ENCODE measurements at regions not wholly inside any gene's neighbourhood (a gene's known extent, or its start where the extent isn't known, plus 50 kb on each side); places are given as distances from the start of the nearest gene placed in this dataset.
A peak's percentile ranks its signal among the peaks of the same experiment; 100 is the strongest.
"Not testable (repeated sequence)": the region's sequence is repeated elsewhere in the genome, so short reads cannot be mapped to it uniquely, and the experiment has no call there.

DNA sequence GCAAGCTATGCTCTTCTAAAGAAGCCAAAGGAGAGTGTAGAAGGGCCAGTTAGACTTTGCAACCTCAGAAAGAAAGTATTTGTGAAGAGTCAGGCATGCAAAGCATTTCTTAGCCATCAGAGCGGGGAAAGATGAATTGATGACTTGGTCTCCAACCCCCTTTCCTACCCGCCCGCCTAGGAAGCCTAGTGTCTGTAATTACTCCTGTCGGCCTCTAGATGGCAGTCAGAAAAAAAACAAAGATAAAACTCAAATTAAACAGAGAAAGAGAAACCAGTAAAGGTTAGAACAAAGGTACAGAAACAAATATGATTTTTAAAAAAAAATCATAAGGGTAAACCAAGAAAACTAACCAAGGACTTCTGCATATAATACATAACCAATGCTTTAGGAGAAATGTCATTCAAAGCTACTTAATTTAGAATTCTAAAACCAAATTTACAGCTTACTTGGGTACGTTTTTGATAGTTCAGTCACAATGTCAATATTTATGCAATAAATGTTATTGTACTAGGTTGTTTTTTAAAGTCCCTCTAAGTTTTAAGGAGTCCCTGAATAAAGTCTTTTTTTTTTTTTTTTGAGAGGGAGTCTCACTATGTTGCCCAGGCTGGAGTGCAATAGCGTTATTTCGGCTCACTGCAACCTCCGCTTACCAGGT is 97.6 kb downstream of the LYZL1 start:
- no peak for FAIRE-seq
- H3K36me3 ChIP-seq (ENCODE audit: control insufficient read depth, insufficient read depth, low read length), result no peaks in the 10 kb centered on the region
- H3K27me3 ChIP-seq (ENCODE audit: control insufficient read depth, insufficient read depth, low read length), result peaks cover 2% of the 10 kb centered on the region
- TF ChIP-seq CTCF (IDR thresholded peaks at IDR 0.05; ENCODE audit: insufficient read depth, low read length, severe bottlenecking), result peak; percentile 50
- peak; percentile 26 for DNase-seq (ENCODE audit: low read depth)
- no peak overlapping the region for H3K4me3 ChIP-seq (ENCODE audit: low read depth, low read length)

DNA sequence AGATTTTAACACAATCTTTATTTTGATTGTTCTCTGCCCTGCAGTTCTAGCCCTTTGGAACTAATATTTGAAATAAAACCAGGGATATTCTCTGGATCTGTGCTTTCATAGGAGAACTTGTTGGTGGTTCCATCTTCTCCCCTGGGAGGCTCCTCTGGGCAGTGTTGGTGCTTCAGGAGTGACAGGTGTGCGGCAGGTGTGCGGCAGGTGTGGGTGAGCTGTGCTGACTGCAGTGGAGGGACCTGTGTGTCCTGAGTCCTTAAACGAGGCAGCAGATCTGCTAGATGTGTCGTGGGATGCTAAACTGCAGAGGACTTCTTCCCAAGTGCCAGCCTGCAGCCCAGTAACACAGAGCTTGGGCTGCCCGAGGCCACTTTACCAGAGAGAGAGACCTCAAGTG is 98.4 kb downstream of the LYZL1 start:
- no peak for FAIRE-seq
- H3K36me3 ChIP-seq (ENCODE audit: control insufficient read depth, insufficient read depth, low read length), result no peaks in the 10 kb centered on the region
- TF ChIP-seq CTCF (IDR thresholded peaks at IDR 0.05; ENCODE audit: insufficient read depth, low read length, severe bottlenecking), result no peak
- H3K4me3 ChIP-seq (ENCODE audit: low read depth, low read length), result no peak overlapping the region
- DNase-seq (ENCODE audit: low read depth), result no peak
- peaks cover 2% of the 10 kb centered on the region for H3K27me3 ChIP-seq (ENCODE audit: control insufficient read depth, insufficient read depth, low read length)

GRCh38 chr10:29388112-29388511 is 99.2 kb downstream of the LYZL1 start:
- H3K4me3 ChIP-seq (ENCODE audit: low read depth, low read length); DNase-seq (ENCODE audit: low read depth); H3K27me3 ChIP-seq (ENCODE audit: control insufficient read depth, insufficient read depth, low read length); FAIRE-seq; H3K36me3 ChIP-seq (ENCODE audit: control insufficient read depth, insufficient read depth, low read length): not testable (repeated sequence)

GRCh38 chr10:29389493-29389892 is 100.6 kb downstream of the LYZL1 start:
- no peak for TF ChIP-seq CTCF (IDR thresholded peaks at IDR 0.05; ENCODE audit: insufficient read depth, low read length, severe bottlenecking)
- FAIRE-seq (no peak), DNase-seq (ENCODE audit: low read depth) (no peak)
- H3K27me3 ChIP-seq (ENCODE audit: control insufficient read depth, insufficient read depth, low read length), result peaks cover 4% of the 10 kb centered on the region
- no peaks in the 10 kb centered on the region for H3K36me3 ChIP-seq (ENCODE audit: control insufficient read depth, insufficient read depth, low read length)
- no peak overlapping the region for H3K4me3 ChIP-seq (ENCODE audit: low read depth, low read length)

DNA sequence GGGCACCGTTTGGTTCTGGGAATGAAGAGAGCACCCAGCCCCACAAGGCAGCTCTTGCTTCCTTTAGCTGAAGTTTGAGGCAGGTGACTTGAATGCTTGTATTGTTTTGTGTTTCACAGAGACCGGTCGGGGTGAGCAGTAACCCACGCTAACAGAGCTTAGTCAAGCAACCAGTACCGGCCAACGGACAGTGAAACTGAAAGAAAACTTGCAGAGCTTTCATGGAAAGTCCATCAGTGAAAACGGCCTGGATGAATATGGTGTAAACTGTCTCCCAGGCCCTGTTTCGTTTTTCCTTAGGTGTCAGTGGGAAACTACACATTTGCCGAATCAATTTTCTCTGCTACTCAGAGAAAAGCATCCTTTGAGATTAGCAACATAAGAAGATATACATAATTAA is 101.1 kb downstream of the LYZL1 start:
- Histone ChIP-seq H3K4me3 (ENCODE audit: low read depth, low read length) (no peak overlapping the region), H3K27me3 (ENCODE audit: control insufficient read depth, insufficient read depth, low read length) (peaks cover 4% of the 10 kb centered on the region), H3K36me3 (ENCODE audit: control insufficient read depth, insufficient read depth, low read length) (no peaks in the 10 kb centered on the region)
- DNase-seq (ENCODE audit: low read depth) (no peak), FAIRE-seq (no peak)
- TF ChIP-seq CTCF (IDR thresholded peaks at IDR 0.05; ENCODE audit: insufficient read depth, low read length, severe bottlenecking), result no peak

DNA sequence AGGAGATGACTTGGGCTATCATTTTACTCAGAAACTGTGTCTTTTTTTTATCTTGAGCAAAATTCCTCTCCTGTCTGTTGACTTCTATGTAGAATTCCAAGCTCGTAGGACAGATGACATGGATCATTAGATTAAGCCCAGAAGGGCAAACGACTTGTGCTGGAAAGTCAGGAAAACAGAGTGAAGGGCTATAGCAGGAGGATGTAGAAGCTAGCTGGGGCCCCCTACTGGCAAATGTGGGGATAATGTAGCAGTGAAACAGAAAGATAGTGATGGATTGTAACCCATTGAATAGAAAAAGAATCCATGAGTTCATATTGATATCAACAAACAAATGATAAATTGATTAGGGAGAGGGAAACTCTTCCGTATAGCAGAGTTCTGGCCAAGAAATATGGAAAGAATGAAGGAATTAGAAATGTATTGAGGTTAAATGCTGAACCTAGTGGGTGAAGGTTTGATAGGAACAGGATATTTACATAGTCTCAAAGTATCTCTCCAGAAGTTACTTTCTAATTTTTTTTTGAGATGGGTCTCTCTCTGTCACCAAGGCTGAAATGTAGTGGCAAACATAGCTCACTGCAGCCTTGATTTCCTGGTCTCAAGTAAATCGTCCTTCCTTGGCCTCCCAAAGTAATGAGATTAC is 103.6 kb downstream of the LYZL1 start:
- Histone ChIP-seq H3K27me3 (ENCODE audit: control insufficient read depth, insufficient read depth, low read length) (peaks cover 4% of the 10 kb centered on the region), H3K36me3 (ENCODE audit: control insufficient read depth, insufficient read depth, low read length) (no peaks in the 10 kb centered on the region), H3K4me3 (ENCODE audit: low read depth, low read length) (no peak overlapping the region)
- peak; percentile 69 for TF ChIP-seq CTCF (IDR thresholded peaks at IDR 0.05; ENCODE audit: insufficient read depth, low read length, severe bottlenecking)
- no peak for FAIRE-seq
- peak; percentile 17 for DNase-seq (ENCODE audit: low read depth)
